ENCODE measurements at regions not wholly inside any gene's neighbourhood (a gene's known extent, or its start where the extent isn't known, plus 50 kb on each side); places are given as distances from the start of the nearest gene placed in this dataset.

DNA sequence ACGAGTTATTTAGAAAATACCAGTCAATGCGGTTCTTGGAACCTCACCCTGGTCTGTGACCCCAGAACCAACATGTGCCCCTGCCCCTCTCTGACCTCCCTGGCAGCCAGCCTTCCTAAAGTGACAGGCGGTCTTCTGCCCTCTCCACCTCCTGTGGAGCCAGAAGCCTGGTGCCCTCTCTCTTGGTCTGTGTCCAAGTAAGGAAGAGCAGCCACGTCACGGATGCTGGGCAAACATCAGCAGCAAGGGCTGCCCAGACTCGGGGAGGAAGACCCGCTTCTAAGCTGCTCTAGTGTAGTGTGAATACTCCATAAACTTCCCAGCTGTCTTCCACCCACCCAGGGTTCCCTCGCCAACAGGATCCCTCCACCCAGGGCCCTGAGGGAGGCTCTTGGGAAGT is 272.4 kb downstream of the BMP7 start:
- DNase-seq (no peak), ATAC-seq (no peak)
- Histone ChIP-seq H3K36me3 (ENCODE audit: low read depth, low read length) (no peaks in the 10 kb centered on the region), H3K9me2 (replicated peaks; ENCODE audit: low read length) (no peaks in the 10 kb centered on the region), H3K4me1 (ENCODE audit: insufficient read depth, low read length) (peaks cover 14% of the 10 kb centered on the region), H3K27me3 (ENCODE audit: low read length) (no peaks in the 10 kb centered on the region), H3K9ac (ENCODE audit: low read length) (no peak overlapping the region), H3K27ac (ENCODE audit: low read length) (no peak overlapping the region), H4K20me1 (ENCODE audit: low read length) (no peaks in the 10 kb centered on the region), H3K79me2 (ENCODE audit: low read length) (no peaks in the 10 kb centered on the region), H3F3A (ENCODE audit: low read length, unreplicated experiment) (no peaks in the 10 kb centered on the region), H3K4me2 (ENCODE audit: low read length) (no peak overlapping the region), H3K9me3 (ENCODE audit: low read length) (0 out of 2 replicates have a peak, but pooled peaks cover 7% of the 10 kb centered on the region), H3K4me3 (ENCODE audit: low read length) (no peak overlapping the region), H2AFZ (ENCODE audit: low read length) (no peak overlapping the region)
- intact Hi-C loops (cut with micrococcal nuclease), result loop anchor here (2.0 kb wide), 1 partner anchor 443 kb away; no protein-coding TSS in a partner anchor
- no TSS peak for BruUV-seq (replicated peaks)
- ChIA-PET CTCF (no interaction called here), POLR2A (ENCODE audit: unreplicated experiment) (no interaction called here)
- TF ChIP-seq EZH2 (IDR thresholded peaks at IDR 0.05; ENCODE audit: low read length, unreplicated experiment), result no peak
- TF ChIP-seq EZH2phosphoT487 (IDR thresholded peaks at IDR 0.05; ENCODE audit: borderline replicate concordance, low read length), result no peak
- TF ChIP-seq, protein P1, sequence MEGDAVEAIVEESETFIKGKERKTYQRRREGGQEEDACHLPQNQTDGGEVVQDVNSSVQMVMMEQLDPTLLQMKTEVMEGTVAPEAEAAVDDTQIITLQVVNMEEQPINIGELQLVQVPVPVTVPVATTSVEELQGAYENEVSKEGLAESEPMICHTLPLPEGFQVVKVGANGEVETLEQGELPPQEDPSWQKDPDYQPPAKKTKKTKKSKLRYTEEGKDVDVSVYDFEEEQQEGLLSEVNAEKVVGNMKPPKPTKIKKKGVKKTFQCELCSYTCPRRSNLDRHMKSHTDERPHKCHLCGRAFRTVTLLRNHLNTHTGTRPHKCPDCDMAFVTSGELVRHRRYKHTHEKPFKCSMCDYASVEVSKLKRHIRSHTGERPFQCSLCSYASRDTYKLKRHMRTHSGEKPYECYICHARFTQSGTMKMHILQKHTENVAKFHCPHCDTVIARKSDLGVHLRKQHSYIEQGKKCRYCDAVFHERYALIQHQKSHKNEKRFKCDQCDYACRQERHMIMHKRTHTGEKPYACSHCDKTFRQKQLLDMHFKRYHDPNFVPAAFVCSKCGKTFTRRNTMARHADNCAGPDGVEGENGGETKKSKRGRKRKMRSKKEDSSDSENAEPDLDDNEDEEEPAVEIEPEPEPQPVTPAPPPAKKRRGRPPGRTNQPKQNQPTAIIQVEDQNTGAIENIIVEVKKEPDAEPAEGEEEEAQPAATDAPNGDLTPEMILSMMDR (conservative IDR thresholded peaks at IDR 0.05; ENCODE audit: low read depth, low read length), result no peak

DNA sequence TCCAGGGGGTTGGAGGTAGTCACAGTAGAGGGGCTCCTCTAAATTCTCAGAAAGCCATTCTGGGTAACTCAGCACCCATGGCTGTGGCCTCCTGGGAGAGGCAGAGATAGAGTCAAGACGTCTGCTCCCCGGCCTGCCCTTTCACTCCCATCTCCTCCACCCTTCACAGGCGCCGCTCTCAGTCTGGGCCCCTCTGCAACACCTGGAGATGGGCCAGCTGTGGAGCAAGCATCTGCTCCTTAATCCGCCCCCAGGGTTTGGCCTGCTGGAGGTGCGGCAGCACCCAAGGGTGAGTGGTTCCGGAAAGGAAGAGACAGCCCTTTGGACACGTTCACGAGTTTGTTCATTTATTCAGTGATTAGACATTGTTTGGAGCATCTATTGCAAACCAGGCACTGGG is 271.3 kb downstream of the BMP7 start:
- TF ChIP-seq, protein P1 (conservative IDR thresholded peaks at IDR 0.05; ENCODE audit: low read depth, low read length), result no peak
- TF ChIP-seq EZH2phosphoT487 (IDR thresholded peaks at IDR 0.05; ENCODE audit: borderline replicate concordance, low read length) (no peak), EZH2 (IDR thresholded peaks at IDR 0.05; ENCODE audit: low read length, unreplicated experiment) (no peak)
- Histone ChIP-seq H3K27me3 (ENCODE audit: low read length) (no peaks in the 10 kb centered on the region), H3K36me3 (ENCODE audit: low read depth, low read length) (no peaks in the 10 kb centered on the region), H3F3A (ENCODE audit: low read length, unreplicated experiment) (no peaks in the 10 kb centered on the region), H3K79me2 (ENCODE audit: low read length) (no peaks in the 10 kb centered on the region), H4K20me1 (ENCODE audit: low read length) (no peaks in the 10 kb centered on the region), H3K9me2 (replicated peaks; ENCODE audit: low read length) (no peaks in the 10 kb centered on the region), H2AFZ (ENCODE audit: low read length) (peak overlapping the region; percentile 18; the same call in 1 of the 2 replicates), H3K4me1 (ENCODE audit: insufficient read depth, low read length) (peaks cover 4% of the 10 kb centered on the region; the same call in 1 of the 2 replicates), H3K9me3 (ENCODE audit: low read length) (0 out of 2 replicates have a peak, but pooled peaks cover 9% of the 10 kb centered on the region), H3K9ac (ENCODE audit: low read length) (no peak overlapping the region), H3K4me2 (ENCODE audit: low read length) (no peak overlapping the region), H3K27ac (ENCODE audit: low read length) (no peak overlapping the region), H3K4me3 (ENCODE audit: low read length) (no peak overlapping the region)
- no peak for ATAC-seq
- CTCF ChIA-PET, result interaction anchor here (0.7 to 1.2 kb wide), 2 partner anchors 10 to 332 kb away, joined by 4 read pairs; no protein-coding TSS in a partner anchor
- POLR2A ChIA-PET (ENCODE audit: unreplicated experiment), result no interaction called here
- intact Hi-C loops (cut with micrococcal nuclease), result loop anchor here (2.0 kb wide), 1 partner anchor 444 kb away; no protein-coding TSS in a partner anchor
- no peak for DNase-seq
- BruUV-seq (replicated peaks), result no TSS peak

DNA sequence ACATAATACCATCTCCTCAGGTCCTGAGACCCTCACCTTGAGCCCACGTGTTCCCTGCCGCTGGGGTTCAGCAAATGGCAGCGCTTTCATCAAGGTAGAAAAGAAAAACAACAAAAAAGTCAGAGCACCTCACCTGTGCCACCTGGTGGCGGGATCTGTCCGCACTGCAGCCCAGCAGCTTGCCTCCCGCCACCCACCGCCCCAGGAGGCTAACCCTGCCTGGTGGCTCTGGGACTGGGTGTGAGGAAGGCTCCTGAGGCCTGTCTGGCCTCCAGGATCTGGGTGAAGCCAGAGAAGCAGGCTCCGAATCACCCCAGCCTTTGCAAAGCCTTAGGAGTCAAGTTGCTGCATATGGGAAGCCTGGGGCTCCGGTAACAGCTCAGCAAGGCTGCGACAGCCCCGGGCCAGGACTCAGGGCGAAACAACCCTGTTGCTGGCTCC is 270.8 kb downstream of the BMP7 start:
- no peaks in the 10 kb centered on the region for H4K20me1 ChIP-seq (ENCODE audit: low read length)
- peaks cover 4% of the 10 kb centered on the region; the same call in 1 of the 2 replicates for H3K4me1 ChIP-seq (ENCODE audit: insufficient read depth, low read length)
- no peaks in the 10 kb centered on the region for H3K36me3 ChIP-seq (ENCODE audit: low read depth, low read length)
- H3K4me3 ChIP-seq (ENCODE audit: low read length), result no peak overlapping the region
- TF ChIP-seq EZH2phosphoT487 (IDR thresholded peaks at IDR 0.05; ENCODE audit: borderline replicate concordance, low read length), result no peak
- TF ChIP-seq, protein P1 (conservative IDR thresholded peaks at IDR 0.05; ENCODE audit: low read depth, low read length), result peak; percentile 93
- ChIA-PET CTCF (interaction anchor here (0.7 to 1.2 kb wide), 2 partner anchors 10 to 333 kb away, joined by 4 read pairs; no protein-coding TSS in a partner anchor), POLR2A (ENCODE audit: unreplicated experiment) (no interaction called here)
- H3K9ac ChIP-seq (ENCODE audit: low read length), result no peak overlapping the region
- no peaks in the 10 kb centered on the region for H3F3A ChIP-seq (ENCODE audit: low read length, unreplicated experiment)
- peak overlapping the region; percentile 18; the same call in 1 of the 2 replicates for H2AFZ ChIP-seq (ENCODE audit: low read length)
- intact Hi-C loops (cut with micrococcal nuclease), result loop anchor here (2.0 kb wide), 1 partner anchor 445 kb away; no protein-coding TSS in a partner anchor
- no TSS peak for BruUV-seq (replicated peaks)
- no peaks in the 10 kb centered on the region for H3K79me2 ChIP-seq (ENCODE audit: low read length)
- peak; percentile 72 for DNase-seq
- no peak overlapping the region for H3K27ac ChIP-seq (ENCODE audit: low read length)
- H3K9me2 ChIP-seq (replicated peaks; ENCODE audit: low read length), result no peaks in the 10 kb centered on the region
- peak; percentile 85 for ATAC-seq
- no peaks in the 10 kb centered on the region for H3K27me3 ChIP-seq (ENCODE audit: low read length)
- H3K9me3 ChIP-seq (ENCODE audit: low read length), result 0 out of 2 replicates have a peak, but pooled peaks cover 9% of the 10 kb centered on the region
- no peak overlapping the region for H3K4me2 ChIP-seq (ENCODE audit: low read length)

Data from PC-3 (cell line).